ENCODE measurements at regions not wholly inside any gene's neighbourhood (a gene's known extent, or its start where the extent isn't known, plus 50 kb on each side); places are given as distances from the start of the nearest gene placed in this dataset.

DNA sequence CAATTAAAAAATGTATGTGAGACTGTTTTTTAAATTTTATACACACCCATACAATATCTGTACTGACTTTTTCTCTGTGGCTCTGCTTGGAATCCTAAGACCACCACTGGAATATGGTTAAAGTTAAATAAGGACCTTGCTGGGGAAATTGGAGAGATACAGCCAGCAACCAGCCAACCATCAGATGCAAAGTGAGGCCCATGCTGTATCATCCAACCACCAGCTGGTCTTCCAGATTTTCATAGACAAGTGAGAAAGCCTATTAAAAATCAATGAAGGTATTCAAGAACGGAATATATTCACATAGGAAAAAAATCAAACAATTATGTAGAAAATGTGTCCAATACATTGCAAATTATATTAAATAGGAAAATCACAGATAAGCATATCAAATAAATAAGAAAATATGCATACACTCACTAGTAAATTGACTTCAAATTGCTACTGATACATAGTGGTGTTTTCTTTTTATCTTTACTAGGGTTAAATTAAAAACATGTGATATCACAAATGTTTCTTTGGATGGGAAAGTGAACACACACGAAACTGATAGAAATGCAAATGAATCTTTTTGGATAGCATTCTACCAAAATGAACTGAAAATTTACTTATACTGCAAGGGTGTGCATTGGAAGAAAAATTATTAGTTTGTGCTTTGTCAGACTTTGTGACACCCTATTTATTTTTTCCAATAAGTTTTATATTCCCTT, 1486.3 kb downstream of the BRINP3 start:
- H3K27ac ChIP-seq (ENCODE audit: low read depth) = no peak overlapping the region
- no peaks in the 10 kb centered on the region for H3K27me3 ChIP-seq (ENCODE audit: insufficient read depth)
- H3K4me3 ChIP-seq = no peak overlapping the region
- H2AFZ ChIP-seq = no peak overlapping the region
- H3K4me2 ChIP-seq = no peak overlapping the region
- no peak for TF ChIP-seq POLR2AphosphoS5 (IDR thresholded peaks at IDR 0.05; ENCODE audit: low read depth)
- TF ChIP-seq, protein P1, sequence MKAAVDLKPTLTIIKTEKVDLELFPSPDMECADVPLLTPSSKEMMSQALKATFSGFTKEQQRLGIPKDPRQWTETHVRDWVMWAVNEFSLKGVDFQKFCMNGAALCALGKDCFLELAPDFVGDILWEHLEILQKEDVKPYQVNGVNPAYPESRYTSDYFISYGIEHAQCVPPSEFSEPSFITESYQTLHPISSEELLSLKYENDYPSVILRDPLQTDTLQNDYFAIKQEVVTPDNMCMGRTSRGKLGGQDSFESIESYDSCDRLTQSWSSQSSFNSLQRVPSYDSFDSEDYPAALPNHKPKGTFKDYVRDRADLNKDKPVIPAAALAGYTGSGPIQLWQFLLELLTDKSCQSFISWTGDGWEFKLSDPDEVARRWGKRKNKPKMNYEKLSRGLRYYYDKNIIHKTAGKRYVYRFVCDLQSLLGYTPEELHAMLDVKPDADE (IDR thresholded peaks at IDR 0.05) = no peak
- TF ChIP-seq, protein P2, sequence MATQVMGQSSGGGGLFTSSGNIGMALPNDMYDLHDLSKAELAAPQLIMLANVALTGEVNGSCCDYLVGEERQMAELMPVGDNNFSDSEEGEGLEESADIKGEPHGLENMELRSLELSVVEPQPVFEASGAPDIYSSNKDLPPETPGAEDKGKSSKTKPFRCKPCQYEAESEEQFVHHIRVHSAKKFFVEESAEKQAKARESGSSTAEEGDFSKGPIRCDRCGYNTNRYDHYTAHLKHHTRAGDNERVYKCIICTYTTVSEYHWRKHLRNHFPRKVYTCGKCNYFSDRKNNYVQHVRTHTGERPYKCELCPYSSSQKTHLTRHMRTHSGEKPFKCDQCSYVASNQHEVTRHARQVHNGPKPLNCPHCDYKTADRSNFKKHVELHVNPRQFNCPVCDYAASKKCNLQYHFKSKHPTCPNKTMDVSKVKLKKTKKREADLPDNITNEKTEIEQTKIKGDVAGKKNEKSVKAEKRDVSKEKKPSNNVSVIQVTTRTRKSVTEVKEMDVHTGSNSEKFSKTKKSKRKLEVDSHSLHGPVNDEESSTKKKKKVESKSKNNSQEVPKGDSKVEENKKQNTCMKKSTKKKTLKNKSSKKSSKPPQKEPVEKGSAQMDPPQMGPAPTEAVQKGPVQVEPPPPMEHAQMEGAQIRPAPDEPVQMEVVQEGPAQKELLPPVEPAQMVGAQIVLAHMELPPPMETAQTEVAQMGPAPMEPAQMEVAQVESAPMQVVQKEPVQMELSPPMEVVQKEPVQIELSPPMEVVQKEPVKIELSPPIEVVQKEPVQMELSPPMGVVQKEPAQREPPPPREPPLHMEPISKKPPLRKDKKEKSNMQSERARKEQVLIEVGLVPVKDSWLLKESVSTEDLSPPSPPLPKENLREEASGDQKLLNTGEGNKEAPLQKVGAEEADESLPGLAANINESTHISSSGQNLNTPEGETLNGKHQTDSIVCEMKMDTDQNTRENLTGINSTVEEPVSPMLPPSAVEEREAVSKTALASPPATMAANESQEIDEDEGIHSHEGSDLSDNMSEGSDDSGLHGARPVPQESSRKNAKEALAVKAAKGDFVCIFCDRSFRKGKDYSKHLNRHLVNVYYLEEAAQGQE (IDR thresholded peaks at IDR 0.05; ENCODE audit: unreplicated experiment) = no peak
- TF ChIP-seq, protein P3, sequence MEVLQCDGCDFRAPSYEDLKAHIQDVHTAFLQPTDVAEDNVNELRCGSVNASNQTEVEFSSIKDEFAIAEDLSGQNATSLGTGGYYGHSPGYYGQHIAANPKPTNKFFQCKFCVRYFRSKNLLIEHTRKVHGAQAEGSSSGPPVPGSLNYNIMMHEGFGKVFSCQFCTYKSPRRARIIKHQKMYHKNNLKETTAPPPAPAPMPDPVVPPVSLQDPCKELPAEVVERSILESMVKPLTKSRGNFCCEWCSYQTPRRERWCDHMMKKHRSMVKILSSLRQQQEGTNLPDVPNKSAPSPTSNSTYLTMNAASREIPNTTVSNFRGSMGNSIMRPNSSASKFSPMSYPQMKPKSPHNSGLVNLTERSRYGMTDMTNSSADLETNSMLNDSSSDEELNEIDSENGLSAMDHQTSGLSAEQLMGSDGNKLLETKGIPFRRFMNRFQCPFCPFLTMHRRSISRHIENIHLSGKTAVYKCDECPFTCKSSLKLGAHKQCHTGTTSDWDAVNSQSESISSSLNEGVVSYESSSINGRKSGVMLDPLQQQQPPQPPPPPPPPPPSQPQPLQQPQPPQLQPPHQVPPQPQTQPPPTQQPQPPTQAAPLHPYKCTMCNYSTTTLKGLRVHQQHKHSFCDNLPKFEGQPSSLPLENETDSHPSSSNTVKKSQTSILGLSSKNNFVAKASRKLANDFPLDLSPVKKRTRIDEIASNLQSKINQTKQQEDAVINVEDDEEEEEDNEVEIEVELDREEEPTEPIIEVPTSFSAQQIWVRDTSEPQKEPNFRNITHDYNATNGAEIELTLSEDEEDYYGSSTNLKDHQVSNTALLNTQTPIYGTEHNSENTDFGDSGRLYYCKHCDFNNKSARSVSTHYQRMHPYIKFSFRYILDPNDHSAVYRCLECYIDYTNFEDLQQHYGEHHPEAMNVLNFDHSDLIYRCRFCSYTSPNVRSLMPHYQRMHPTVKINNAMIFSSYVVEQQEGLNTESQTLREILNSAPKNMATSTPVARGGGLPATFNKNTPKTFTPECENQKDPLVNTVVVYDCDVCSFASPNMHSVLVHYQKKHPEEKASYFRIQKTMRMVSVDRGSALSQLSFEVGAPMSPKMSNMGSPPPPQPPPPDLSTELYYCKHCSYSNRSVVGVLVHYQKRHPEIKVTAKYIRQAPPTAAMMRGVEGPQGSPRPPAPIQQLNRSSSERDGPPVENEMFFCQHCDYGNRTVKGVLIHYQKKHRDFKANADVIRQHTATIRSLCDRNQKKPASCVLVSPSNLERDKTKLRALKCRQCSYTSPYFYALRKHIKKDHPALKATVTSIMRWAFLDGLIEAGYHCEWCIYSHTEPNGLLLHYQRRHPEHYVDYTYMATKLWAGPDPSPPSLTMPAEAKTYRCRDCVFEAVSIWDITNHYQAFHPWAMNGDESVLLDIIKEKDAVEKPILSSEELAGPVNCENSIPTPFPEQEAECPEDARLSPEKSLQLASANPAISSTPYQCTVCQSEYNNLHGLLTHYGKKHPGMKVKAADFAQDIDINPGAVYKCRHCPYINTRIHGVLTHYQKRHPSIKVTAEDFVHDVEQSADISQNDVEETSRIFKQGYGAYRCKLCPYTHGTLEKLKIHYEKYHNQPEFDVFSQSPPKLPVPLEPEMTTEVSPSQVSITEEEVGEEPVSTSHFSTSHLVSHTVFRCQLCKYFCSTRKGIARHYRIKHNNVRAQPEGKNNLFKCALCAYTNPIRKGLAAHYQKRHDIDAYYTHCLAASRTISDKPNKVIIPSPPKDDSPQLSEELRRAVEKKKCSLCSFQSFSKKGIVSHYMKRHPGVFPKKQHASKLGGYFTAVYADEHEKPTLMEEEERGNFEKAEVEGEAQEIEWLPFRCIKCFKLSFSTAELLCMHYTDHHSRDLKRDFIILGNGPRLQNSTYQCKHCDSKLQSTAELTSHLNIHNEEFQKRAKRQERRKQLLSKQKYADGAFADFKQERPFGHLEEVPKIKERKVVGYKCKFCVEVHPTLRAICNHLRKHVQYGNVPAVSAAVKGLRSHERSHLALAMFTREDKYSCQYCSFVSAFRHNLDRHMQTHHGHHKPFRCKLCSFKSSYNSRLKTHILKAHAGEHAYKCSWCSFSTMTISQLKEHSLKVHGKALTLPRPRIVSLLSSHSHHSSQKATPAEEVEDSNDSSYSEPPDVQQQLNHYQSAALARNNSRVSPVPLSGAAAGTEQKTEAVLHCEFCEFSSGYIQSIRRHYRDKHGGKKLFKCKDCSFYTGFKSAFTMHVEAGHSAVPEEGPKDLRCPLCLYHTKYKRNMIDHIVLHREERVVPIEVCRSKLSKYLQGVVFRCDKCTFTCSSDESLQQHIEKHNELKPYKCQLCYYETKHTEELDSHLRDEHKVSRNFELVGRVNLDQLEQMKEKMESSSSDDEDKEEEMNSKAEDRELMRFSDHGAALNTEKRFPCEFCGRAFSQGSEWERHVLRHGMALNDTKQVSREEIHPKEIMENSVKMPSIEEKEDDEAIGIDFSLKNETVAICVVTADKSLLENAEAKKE (CRISPR knock-in tag; IDR thresholded peaks at IDR 0.05) = no peak
- no peak for TF ChIP-seq JUNB (IDR thresholded peaks at IDR 0.05; ENCODE audit: unreplicated experiment)
- TF ChIP-seq EZH2 (IDR thresholded peaks at IDR 0.05; ENCODE audit: low read depth, unreplicated experiment) = no peak
- no peak for TF ChIP-seq ZNF331 (CRISPR knock-in tag; IDR thresholded peaks at IDR 0.05; ENCODE audit: low read depth)
- no peak for TF ChIP-seq NANOG (IDR thresholded peaks at IDR 0.05; ENCODE audit: borderline replicate concordance)
- TF ChIP-seq CREB1 (CRISPR knock-in tag; IDR thresholded peaks at IDR 0.05; ENCODE audit: low read depth) = no peak
- TF ChIP-seq ZNF114 (CRISPR knock-in tag; IDR thresholded peaks at IDR 0.05) = no peak
- TF ChIP-seq EZH2phosphoT487 (IDR thresholded peaks at IDR 0.05; ENCODE audit: unreplicated experiment) = no peak
- TF ChIP-seq, protein P4, sequence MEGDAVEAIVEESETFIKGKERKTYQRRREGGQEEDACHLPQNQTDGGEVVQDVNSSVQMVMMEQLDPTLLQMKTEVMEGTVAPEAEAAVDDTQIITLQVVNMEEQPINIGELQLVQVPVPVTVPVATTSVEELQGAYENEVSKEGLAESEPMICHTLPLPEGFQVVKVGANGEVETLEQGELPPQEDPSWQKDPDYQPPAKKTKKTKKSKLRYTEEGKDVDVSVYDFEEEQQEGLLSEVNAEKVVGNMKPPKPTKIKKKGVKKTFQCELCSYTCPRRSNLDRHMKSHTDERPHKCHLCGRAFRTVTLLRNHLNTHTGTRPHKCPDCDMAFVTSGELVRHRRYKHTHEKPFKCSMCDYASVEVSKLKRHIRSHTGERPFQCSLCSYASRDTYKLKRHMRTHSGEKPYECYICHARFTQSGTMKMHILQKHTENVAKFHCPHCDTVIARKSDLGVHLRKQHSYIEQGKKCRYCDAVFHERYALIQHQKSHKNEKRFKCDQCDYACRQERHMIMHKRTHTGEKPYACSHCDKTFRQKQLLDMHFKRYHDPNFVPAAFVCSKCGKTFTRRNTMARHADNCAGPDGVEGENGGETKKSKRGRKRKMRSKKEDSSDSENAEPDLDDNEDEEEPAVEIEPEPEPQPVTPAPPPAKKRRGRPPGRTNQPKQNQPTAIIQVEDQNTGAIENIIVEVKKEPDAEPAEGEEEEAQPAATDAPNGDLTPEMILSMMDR (conservative IDR thresholded peaks at IDR 0.05; ENCODE audit: low read depth in 2 of 2) = no peak
- TF ChIP-seq STAT1 (IDR thresholded peaks at IDR 0.05; ENCODE audit: unreplicated experiment) = no peak
- Mint-ChIP-seq H3K36me3 (ENCODE audit: low read depth) (no peaks in the 10 kb centered on the region), H3K4me1 (peaks cover 18% of the 10 kb centered on the region), H3K4me3 (no peak overlapping the region), H3K9me3 (no peaks in the 10 kb centered on the region), H3K27ac (no peak overlapping the region), H3K27me3 (ENCODE audit: insufficient read depth, low read depth, poor library complexity) (peaks cover under 1% of the 10 kb centered on the region)
- no peaks in the 10 kb centered on the region for H4K20me1 ChIP-seq (replicated peaks; ENCODE audit: insufficient read depth)
- H3K4me1 ChIP-seq (ENCODE audit: insufficient read depth) = peaks cover 16% of the 10 kb centered on the region
- H3F3A ChIP-seq (replicated peaks; ENCODE audit: low read depth) = no peaks in the 10 kb centered on the region
- no peaks in the 10 kb centered on the region for H3K9me2 ChIP-seq (ENCODE audit: insufficient read depth)
- H3K36me3 ChIP-seq (ENCODE audit: insufficient read depth) = no peaks in the 10 kb centered on the region
- no peaks in the 10 kb centered on the region for H3K79me2 ChIP-seq (replicated peaks; ENCODE audit: insufficient read depth)
- ATAC-seq = no peak
- DNase-seq (ENCODE audit: low spot score) = no peak

Measured in GM23338 (cell line).